ENCODE measurements at regions not wholly inside any gene's neighbourhood (a gene's known extent, or its start where the extent isn't known, plus 50 kb on each side); places are given as distances from the start of the nearest gene placed in this dataset.
"Not testable (repeated sequence)": the region's sequence is repeated elsewhere in the genome, so short reads cannot be mapped to it uniquely, and the experiment has no call there.

DNA sequence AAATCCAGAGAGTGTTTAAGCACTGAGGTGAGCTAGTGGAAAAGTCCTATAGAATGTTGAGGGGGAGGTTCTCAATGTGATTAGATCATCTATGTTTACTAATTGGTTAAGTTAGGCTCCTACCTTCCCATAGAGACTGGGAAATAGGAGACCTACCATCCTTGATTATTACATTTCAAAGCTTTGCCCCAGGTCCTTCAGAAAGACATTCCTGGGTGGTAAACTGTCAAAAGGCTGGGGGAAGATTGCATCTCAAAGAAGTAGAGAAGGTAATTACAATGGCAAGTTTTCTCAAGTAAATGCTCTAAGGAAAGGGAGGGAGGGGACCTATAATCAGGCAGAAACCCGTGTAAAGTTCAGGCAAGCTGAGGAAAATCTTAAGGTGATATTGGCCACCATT, 247.8 kb upstream of the SMIM30 start:
- 36% methylated on average over 1 of the region's 1 CpG for WGBS
- Histone ChIP-seq H3K27me3 (no peaks in the 10 kb centered on the region), H3K36me3 (no peaks in the 10 kb centered on the region), H3K27ac (no peak overlapping the region), H3K4me1 (no peaks in the 10 kb centered on the region), H3K9me3 (no peaks in the 10 kb centered on the region), H3K4me3 (no peak overlapping the region)
- no peak for DNase-seq (ENCODE audit: low spot score in 2 of 2)
- TF ChIP-seq EP300 (IDR thresholded peaks at IDR 0.05) (no peak), POLR2AphosphoS5 (IDR thresholded peaks at IDR 0.05) (no peak), POLR2A (IDR thresholded peaks at IDR 0.05) (no peak)
- TF ChIP-seq, protein P1, sequence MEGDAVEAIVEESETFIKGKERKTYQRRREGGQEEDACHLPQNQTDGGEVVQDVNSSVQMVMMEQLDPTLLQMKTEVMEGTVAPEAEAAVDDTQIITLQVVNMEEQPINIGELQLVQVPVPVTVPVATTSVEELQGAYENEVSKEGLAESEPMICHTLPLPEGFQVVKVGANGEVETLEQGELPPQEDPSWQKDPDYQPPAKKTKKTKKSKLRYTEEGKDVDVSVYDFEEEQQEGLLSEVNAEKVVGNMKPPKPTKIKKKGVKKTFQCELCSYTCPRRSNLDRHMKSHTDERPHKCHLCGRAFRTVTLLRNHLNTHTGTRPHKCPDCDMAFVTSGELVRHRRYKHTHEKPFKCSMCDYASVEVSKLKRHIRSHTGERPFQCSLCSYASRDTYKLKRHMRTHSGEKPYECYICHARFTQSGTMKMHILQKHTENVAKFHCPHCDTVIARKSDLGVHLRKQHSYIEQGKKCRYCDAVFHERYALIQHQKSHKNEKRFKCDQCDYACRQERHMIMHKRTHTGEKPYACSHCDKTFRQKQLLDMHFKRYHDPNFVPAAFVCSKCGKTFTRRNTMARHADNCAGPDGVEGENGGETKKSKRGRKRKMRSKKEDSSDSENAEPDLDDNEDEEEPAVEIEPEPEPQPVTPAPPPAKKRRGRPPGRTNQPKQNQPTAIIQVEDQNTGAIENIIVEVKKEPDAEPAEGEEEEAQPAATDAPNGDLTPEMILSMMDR (IDR thresholded peaks at IDR 0.05) = no peak

DNA sequence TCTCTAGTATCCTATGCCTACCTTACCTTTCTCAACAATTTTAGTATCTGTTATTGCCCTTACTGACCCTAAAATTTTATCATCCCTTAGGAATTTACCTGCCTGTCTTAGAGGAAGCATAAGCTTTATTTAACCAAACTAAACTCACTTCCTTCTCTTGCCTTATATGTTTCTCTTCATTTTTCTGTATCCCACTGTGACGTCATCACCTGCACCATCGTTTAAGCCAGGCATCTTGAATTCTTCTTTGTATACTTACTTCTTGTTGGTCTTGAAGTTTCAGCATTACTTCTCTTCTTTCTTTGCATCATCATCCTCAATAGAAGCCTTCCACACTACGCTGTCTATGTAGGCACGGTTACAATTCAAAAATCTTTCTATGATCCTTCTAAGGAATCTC, 231.0 kb upstream of the SMIM30 start:
- Histone ChIP-seq H3K27ac (no peak overlapping the region), H3K36me3 (no peaks in the 10 kb centered on the region), H3K27me3 (no peaks in the 10 kb centered on the region), H3K4me3 (no peak overlapping the region), H3K4me1 (no peaks in the 10 kb centered on the region), H3K9me3 (no peaks in the 10 kb centered on the region)
- 92% methylated on average over 4 of the region's 4 CpGs for WGBS
- DNase-seq (ENCODE audit: low spot score in 2 of 2) = no peak
- TF ChIP-seq POLR2A (IDR thresholded peaks at IDR 0.05) (no peak), POLR2AphosphoS5 (IDR thresholded peaks at IDR 0.05) (no peak)
- TF ChIP-seq, protein P1 (IDR thresholded peaks at IDR 0.05) = no peak

DNA sequence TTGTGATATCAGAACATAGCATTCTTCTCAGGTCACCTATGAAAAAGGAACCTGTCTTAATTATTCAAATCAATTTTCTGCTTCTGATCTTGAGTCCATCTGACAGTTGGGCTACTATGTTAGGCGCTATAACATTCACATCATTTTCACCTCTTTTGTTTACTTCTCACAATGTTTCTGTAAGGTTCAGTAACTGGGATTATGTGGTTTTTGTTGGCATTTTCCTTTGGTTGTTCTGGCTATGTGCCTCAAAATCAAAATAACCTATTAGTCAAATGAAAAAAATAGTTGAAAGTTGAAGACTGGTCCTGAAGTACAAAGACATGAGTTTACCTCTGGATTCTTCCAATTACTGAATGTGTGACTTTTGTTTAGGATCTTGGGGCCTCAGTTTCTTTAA, 221.3 kb upstream of the SMIM30 start:
- Histone ChIP-seq H3K27me3 (no peaks in the 10 kb centered on the region), H3K9me3 (no peaks in the 10 kb centered on the region), H3K4me3 (no peak overlapping the region), H3K4me1 (no peaks in the 10 kb centered on the region), H3K27ac (no peak overlapping the region), H3K36me3 (no peaks in the 10 kb centered on the region)
- WGBS = 89% methylated on average over 1 of the region's 1 CpG
- TF ChIP-seq EP300 (IDR thresholded peaks at IDR 0.05) = no peak
- no peak for TF ChIP-seq POLR2AphosphoS5 (IDR thresholded peaks at IDR 0.05)
- TF ChIP-seq, protein P1 (IDR thresholded peaks at IDR 0.05) = no peak
- no peak for TF ChIP-seq POLR2A (IDR thresholded peaks at IDR 0.05)
- DNase-seq (ENCODE audit: low spot score in 2 of 2) = no peak

DNA sequence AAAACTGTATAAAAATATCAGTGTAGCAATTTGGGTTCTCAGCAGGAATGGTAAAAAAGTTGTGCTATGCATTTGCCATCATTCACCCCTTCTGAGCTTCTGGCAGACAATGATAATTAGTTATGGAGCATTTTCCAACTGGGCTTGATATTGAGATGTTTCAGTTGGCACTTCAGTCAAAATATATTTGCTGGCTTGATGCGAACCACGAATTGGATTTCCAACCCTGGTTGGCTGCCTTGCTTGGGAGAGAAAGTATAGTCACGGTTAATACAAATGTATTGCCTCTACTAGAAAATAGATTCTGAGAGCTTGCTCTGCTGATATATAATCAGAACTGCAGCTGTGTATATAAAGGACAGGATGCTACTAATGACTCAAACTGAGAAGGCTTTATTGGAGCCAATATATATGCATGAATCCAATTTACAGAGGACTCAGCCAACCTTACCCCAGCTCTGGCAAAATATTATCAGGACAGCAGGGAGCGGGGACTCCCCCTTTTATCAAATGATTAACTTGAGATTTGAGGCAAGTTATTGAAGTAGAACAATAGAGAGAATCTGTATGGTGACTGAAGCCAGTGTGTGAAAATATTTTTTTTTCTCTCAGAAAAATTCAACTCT, 219.8 kb upstream of the SMIM30 start:
- TF ChIP-seq POLR2A (IDR thresholded peaks at IDR 0.05) = no peak
- TF ChIP-seq POLR2AphosphoS5 (IDR thresholded peaks at IDR 0.05) = no peak
- no peak for TF ChIP-seq EP300 (IDR thresholded peaks at IDR 0.05)
- TF ChIP-seq, protein P1 (IDR thresholded peaks at IDR 0.05) = no peak
- no peak for DNase-seq (ENCODE audit: low spot score in 2 of 2)
- Histone ChIP-seq H3K27ac (no peak overlapping the region), H3K36me3 (no peaks in the 10 kb centered on the region), H3K27me3 (no peaks in the 10 kb centered on the region), H3K9me3 (no peaks in the 10 kb centered on the region), H3K4me3 (no peak overlapping the region), H3K4me1 (no peaks in the 10 kb centered on the region)
- 82% methylated on average over 4 of the region's 4 CpGs for WGBS

DNA sequence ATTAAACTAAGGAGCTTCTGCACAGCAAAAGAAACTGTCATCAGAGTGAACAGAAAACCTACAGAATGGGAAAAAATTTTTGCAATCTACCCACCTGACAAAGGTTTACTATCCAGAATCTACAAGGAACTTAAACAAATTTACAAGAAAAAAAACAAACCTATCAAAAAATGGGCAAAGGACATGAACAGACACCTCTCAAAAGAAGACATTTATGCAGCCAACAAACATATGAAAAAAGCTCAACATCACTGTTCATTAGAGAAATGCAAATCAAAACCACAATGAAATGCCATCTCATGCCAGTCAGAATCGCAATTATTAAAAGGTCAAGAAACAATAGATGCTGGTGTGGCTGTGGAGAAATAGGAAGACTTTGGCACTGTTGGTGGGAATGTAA, 218.5 kb upstream of the SMIM30 start:
- not testable (repeated sequence) for H3K27me3 ChIP-seq; H3K4me3 ChIP-seq; H3K36me3 ChIP-seq; H3K4me1 ChIP-seq; H3K9me3 ChIP-seq; DNase-seq (ENCODE audit: low spot score in 2 of 2); H3K27ac ChIP-seq
- WGBS = 96% methylated on average over 1 of the region's 1 CpG

All from suprapubic skin (tissue), 4 donors.